HG03432 (cell line): ENCODE measurements at regions not wholly inside any gene's neighbourhood (a gene's known extent, or its start where the extent isn't known, plus 50 kb on each side); places are given as distances from the start of the nearest gene placed in this dataset.

Experiments
- ATAC-seq: cut with Tn5 transposase; IDR thresholded peaks from one replicate; pipeline ENCODE4 v1.9.1; 2021; ENCODE audit warnings: mild to moderate bottlenecking, moderate library complexity; ENCODE audit not compliant: unreplicated experiment

DNA sequence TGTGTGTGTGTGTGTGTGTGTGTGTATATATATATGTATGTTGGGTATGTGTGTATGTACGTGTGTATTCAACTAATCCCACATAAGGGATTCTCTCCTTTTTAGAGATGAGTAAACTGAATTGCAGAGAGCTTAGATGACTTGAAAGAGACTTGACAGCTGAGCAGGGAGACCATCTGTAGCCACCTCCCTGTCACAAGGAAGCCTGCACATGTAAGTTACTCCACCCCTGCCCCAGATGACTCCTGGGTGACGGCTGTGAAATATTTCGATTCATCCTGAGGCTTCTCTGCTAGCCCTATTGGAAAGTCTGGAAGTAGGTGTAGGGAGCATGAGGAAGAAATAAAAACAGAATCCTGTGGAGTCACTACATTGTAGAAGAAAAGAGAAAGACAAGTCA is 480.4 kb downstream of the FOXO1 start:
- ATAC-seq: no peak

GRCh38 chr13:40186626-40187323 is 479.7 kb downstream of the FOXO1 start:
- no peak for ATAC-seq

GRCh38 chr13:40187324-40187795 is 479.1 kb downstream of the FOXO1 start:
- no peak for ATAC-seq

GRCh38 chr13:40187841-40188591 is 478.4 kb downstream of the FOXO1 start:
- no peak for ATAC-seq

- no peak for ATAC-seq
Measured at GRCh38 chr13:40189426-40189825, 477.0 kb downstream of the FOXO1 start.

GRCh38 chr13:40189898-40190630 is 476.4 kb downstream of the FOXO1 start:
- no peak for ATAC-seq

- ATAC-seq: no peak
Measured at GRCh38 chr13:40190641-40191100, 475.8 kb downstream of the FOXO1 start.

DNA sequence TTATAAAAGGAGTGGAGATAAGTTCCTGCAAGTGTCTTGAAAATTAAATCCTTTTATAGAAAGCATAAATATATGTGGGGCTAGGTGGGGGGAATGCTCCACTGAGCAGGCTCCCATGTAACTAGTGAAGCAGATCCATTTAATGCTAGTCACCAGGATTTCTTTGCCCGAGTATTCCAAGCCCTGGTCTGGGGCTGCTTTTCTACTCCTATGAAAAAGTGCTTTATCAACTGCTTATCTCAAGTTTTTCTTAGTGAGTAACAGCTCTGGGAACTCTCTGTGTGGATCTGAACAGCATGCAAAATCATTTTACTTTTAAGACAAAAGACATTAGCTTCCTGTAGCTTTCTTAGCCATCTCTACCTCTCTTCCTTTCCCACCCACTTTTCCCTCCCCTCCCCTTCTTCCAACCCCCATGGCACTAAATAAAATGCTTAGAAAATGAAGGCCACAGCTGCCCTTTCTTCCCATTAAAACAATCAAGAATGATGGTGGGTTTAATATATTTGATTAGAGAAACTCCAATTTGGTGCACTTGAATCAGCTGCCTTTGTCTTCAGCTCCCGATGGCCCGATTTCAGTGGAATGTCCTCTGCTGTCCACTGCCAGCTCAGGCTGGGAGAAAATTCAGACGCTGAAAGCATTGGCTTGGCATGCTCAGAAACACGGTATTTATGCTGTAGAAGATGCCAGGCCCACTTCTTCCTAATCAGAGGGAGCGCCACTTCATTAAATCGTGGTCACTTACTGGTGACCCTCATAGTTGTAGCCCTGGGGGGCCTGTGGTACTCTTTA is 475.1 kb downstream of the FOXO1 start:
- ATAC-seq: no peak

GRCh38 chr13:40192452-40192851 is 474.0 kb downstream of the FOXO1 start:
- ATAC-seq: no peak

GRCh38 chr13:40192858-40193257 is 473.6 kb downstream of the FOXO1 start:
- no peak for ATAC-seq

DNA sequence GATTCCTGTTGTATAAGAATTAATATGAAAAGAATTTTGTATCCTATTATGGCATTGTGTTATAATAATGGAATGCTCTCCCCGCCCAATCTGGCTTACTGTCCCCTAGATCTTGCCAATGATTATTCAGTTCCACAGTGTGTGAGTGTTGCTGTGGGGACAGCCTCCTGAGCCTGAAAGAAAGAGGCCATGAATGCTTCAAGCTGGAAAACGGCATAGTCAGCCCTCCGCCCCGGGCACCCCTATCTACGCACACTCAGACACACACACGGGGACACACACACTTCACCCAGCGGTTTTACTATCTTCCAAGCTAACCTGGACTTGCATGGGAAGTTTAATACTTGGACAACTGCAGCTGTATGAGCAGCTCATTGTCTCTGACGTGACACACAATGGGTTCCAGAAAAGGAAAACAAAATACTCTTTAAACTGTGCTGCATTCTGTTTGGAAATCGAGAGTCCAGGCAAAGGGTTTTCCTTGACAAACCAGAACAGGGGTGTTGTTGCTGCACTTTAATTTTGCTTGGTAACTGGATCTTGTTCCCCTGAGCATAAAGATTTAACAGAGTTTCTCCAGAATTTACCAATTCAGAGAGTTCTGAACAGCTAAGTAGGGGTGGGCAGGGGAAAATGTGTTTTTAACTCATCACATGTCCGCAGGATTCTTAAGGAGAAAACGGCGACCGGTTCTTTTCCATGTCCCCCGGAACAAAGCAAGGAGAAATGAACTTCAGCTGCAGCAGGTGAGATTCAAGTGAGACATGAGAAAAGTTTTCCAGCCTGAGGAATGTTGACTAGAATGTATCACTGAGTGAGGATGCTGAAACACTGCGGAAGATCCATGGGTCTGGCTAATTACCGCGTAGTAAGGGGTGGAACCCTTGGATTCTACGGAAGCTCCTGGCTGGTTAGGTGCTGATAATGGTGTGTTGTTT is 472.9 kb downstream of the FOXO1 start:
- no peak for ATAC-seq

DNA sequence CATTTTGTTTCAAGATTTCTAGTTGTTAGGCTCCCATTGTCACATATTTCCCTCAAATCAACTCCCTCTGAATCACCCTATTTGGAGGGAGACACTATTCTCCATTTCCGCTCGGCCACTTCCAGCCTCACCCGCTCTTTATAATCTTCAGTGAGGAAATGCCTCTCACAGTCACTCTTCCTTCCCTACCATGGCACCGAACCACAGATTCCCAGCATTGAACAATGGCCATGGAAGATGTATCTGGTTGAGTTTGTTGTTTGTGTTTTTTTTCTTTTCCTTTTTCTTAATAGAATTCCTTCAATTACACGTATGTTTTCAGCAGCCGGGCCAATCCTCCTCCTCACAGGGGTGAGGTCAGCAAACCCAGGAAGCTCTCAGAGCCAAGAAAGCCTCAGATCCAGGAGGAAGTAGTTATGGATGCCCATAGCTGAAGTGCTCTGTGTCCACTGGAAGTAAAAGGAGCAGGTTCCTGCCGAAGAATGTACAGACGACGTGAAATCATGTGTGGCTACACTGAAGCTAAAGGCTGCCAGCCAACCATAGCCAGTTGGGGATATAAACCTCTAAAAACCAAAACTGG is 472.1 kb downstream of the FOXO1 start:
- ATAC-seq: no peak

- no peak for ATAC-seq
Measured at GRCh38 chr13:40197049-40197448, 469.4 kb downstream of the FOXO1 start.

- no peak for ATAC-seq
Measured at GRCh38 chr13:40197936-40198595, 468.4 kb downstream of the FOXO1 start.

- no peak for ATAC-seq
Measured at GRCh38 chr13:40200273-40200978, 466.0 kb downstream of the FOXO1 start.

DNA sequence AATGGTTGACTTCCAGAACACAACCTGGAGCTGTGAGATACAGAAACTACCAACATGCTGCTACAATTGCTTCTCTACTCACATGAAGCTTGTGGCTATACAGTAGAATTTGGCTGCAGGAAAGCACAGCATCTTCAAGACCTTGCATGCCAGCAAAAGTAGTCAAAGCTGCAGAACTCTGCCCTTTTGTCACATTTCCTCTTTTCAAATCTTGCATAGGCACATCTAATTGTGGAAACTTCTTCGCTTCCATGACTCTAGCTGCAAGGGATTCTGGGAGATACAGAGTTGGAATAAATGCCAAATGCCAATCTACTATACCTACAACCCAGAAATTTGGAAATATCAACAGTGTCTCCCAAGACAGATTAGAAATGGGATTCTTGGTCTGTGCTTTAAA is 462.2 kb downstream of the FOXO1 start:
- ATAC-seq: no peak

DNA sequence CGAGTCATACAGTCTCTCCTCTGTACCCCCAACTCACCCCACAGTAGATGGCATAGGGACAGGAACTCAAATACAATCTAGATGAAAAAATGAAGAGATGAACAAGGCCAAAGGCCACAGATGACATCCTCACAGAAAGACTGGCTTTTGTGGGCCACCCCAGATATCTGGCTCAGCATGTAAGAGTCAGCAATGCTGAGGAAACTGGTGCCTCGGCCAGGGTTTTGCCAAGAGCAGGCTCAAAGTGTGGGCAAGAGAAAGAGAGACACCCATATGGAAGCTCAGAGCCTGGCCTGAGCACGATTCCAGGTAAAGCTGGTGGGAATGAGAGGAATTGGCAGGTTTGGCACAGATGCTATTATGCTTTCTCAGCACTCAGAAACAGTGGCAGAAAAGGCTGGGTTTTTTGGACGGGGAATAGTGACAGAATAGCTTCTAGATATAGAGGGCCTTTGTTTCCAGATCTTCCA is 460.6 kb downstream of the FOXO1 start:
- ATAC-seq: no peak
